Kasumi-1 (cell line): ENCODE measurements at regions not wholly inside any gene's neighbourhood (a gene's known extent, or its start where the extent isn't known, plus 50 kb on each side); places are given as distances from the start of the nearest gene placed in this dataset.
"Not testable (repeated sequence)": the region's sequence is repeated elsewhere in the genome, so short reads cannot be mapped to it uniquely, and the experiment has no call there.

ENCODE experiments used
- DNase-seq, 2 experiments: peaks; one replicate each; lab custom pipeline; 2025; lab: John Stamatoyannopoulos, UW

DNA sequence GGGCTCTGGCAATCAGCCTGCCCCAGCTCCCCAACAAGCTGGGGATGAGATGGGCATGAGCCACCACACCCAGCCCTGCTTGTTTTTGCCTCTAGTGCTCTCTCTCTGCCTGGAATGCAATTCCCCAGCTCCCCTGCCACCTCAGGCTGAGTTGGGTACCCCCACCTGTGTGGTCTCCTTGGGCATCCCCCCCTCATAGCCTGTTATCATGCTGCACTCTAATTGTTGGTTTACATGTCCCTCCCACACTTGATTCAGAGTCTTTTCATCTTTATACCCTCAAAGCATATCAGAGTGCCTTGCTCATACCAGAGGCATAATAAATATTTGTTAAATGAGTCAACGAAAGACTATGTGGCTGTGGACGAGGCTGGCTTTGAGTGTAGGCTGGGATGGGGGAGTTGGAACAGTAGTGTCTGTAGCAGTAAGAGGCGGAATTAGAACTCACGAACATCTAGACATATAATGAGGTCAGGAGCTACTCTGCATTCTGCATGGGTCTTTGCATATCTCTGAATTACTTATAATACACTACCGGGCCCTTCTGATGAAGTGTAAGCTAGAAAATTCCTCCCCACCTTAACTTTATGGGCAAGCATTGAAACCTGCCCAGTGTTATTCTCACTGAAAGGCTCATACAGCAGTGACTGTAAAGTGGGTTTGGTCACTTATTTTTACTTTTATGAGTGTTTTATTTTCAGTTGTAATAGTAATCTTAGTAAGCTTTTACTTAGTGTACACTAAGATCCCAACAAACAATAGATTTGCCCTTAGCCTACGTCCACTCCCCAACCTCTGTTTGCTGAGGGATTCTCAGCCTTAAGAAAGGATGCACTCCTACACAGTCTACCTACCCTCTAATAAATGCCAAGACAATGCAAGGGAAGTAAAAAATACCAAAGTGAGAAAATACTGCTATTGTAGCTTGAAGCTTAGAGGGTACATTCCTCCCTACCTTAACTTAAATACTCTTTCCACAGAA is 58.7 kb downstream of the EDN1 start:
- no peak for DNase-seq

DNA sequence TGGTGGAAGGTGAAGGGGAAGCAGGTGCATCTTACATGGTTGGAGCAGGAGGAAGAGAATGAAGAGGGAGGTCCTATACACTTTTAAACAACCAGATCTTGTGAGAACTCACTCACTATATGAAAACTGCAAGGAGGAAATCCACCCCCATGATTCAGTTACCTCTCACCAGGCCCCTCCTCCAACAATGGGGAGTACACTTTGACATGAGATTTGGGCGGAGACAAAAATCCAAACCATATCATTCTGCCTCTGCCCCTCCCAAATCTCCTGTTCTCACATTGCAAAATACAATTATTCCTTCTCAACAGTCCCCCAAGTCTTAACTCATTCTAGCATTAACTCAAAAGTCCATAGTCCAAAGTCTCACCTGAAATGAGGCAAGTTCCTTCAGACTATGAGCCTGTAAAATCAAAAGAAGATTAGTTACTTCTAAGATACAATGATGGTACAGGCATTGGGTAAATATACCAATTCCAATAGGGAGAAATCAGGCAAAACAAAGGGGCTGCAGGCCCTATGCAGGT is 60.5 kb downstream of the EDN1 start:
- DNase-seq, result no peak

GRCh38 chr6:12351672-12352071 is 61.5 kb downstream of the EDN1 start:
- no peak for DNase-seq

DNA sequence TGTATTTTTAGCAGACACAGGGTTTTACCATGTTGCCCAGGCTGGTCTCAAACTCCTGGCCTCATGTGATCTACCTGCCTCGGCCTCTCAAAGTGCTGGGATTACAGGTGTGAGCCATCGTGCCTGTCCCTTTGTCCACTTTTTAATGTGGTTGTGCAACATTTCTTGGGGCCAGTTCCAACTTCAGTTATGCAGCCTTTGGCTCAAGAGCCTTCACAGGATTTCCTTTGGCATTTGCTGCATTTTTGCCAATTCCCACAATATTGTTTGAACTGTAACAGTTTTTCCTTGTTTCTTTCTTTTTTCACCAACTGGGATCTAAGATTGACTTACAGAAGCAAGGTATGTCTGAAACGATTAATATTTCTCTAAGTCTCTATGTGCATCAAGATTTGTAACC is 63.6 kb downstream of the EDN1 start:
- DNase-seq, result no peak

DNA sequence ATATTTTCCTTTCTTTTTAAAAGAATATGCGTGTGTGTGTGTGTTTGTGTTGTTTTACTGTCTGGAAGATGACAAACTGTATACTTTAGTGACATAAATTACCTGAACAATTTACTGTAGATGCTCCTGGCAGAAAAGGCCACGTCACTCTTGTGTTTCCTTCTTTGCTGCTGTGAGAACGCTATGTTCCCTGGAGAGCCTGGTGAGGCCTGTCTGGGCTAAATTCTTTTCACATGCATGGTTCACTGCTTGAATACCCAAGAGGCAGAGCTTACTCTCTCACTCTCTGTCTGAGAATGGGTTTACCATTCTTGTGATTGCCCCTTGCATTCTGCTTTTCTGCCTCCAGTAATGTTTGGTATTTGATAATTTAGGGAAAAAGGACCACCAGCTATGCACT is 64.3 kb downstream of the EDN1 start:
- DNase-seq, result no peak

DNA sequence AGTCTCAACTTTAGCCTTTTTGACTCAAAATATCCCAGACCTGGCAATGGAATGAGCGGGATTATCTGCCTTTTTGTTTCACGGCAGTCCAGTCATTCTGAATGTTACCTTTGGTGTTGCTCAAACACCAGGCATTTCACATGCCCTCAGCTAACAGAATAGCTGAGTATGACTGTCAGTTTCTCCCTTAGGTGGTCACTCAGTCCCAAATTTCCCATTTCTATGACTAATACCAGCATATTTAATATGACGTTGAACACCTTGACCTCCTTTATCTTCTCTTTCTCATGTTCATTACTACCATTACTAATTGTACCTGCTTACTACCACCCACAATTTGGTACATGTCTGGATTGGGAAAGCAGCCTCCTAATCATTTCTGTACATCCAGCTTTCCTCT is 65.2 kb downstream of the EDN1 start:
- no peak for DNase-seq

DNA sequence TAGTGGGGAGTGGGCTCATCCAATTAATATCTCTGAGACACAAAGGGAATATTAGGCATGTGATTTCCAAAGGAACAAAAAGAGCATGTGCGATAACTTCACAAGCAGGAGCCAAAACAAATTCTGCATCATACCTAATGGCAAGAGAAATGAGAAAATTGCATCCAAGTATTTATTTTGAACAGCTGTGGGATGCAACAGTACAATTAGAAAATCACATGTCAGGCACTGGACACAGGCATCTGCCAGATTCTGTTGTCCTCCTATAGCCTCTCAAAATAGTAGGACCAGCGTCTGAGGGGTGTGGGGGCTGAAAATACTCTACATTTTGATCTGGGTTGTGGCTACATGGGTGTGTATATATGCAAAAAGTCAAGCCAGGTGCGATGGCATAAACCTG is 66.3 kb downstream of the EDN1 start:
- DNase-seq, result no peak

DNA sequence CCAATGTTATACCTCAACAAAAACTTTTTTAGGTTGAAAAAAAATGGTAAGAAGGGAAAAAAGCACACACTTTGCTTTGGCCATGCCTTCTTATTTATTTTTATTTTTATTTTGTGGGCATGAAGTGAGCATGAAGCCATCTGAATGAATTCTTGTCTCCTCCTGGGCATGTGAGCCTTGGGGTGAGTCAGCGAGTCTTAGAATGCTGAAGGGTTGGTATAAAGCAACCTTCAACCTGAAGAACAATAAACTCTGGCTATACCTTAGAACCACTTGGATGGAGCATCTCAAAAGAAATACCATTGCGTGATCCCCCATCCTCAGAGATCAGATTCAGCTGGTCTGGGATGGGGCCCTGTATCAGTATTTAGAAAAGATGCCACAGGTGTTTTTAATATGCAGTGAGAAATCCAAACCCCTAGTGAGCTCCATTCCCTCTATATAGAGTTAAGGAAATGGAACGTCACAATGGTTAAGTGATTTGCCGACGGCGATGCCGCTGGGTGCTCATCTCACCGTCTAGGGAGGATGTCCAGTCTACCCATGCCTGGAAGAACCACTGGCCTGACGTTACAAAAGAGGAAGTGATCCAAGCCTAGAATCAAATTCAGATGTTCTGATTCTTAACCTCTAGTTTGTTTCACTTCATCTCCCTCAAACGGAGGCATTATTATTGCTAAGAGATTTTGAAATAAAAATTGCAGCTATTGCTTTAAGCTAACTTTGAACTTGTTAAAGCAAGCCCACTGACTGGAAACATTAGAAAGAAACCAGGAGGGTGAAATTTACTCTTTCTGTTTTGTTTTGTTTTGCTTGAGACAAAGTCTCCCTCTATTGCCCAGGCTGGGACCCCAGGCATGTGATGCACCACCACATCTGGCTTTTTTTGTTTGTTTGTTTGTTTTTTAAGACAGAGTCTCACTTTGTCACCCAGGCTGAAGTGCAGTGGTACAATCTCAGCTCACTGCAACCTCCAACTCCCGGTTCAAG is 67.1 kb downstream of the EDN1 start:
- no peak for DNase-seq

DNA sequence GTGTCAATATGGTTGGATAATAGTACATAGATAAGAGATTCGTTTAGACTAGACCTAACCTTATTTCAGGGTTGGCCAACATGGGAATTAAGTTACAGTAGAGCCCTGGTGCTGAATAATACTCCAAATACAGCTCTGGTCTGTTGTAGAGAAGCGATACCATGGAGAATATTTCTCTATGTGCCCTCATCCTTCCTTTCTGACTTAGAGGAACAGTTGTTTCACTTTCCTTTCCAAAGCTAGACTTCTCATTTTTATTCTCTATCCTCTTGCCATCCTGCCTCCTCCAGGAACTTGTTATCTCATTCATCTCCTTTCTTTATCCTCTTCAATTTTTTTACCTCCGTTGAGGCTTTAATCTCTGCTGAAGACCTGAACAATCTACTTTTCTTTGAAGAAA is 68.9 kb downstream of the EDN1 start:
- no peak for DNase-seq

DNA sequence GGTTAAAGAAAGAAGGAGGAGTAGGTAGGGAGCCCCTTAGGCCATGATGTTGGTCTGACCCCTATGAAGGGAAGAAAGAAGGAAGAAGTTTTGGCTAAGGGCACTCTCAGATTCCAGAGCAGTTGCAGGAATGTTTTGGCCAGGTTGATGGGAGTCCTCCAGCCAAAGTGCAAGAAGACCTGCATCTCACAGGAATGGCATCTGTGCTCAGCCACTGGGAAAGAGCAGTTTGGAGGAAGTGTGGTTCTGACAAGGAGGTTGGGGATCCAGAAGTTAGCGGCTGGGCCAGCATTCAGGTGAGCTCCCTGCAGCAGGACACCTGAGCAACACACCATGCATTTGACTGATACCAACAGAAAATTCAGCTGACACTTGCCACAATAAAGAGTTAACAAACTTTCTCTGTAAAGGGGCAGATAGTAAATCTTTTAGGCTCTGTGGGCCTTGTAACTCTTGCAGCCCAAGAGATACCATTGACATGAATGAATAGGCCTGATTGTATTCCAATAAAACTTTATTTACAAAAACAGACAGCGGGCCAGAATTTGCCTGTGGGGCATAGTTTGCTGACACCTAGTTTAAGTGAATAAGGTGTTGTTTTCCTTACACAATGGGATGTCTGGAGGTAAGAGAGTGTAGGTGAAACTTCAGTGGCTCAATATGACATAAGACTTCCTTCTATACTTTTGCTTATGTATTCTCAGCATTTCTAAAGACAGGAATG is 71.0 kb downstream of the EDN1 start:
- DNase-seq, result no peak

GRCh38 chr6:12363277-12363650 is 73.1 kb downstream of the EDN1 start:
- not testable (repeated sequence) for DNase-seq

DNA sequence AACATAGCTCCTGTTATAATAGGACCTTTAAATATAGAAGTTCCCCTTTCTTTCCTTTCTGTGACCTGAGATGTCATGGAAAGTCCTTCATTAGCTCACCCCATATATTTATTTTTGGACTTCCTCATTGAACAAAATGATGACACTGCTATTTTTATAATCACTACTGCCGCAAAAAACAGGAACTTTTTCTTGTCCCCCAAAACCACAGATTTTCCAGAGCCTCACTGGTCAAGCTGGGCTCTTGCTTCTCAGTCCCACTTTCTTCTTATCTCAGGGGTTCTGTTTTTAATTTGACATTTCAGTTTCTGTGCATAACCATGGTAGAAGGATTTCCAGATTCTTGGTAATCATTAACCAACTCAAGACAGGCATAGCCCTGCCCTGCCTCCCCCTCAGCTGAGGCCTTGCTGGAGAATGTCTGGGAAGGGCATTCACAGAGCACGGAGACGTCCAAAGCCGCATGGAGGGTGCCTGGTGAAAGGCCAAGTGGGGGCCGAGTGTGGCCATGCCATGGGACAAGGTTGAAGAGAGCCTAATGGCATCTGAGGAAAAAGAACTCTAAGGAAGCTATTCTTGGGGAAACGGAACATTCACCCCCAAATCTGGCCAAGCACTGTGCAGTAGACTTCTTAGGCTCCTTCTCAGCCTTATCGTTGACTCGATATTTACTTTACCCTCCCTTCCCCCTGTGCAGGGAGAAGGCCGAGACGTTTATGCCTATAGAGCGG is 73.7 kb downstream of the EDN1 start:
- peak; percentile 80 to 83 for DNase-seq

DNA sequence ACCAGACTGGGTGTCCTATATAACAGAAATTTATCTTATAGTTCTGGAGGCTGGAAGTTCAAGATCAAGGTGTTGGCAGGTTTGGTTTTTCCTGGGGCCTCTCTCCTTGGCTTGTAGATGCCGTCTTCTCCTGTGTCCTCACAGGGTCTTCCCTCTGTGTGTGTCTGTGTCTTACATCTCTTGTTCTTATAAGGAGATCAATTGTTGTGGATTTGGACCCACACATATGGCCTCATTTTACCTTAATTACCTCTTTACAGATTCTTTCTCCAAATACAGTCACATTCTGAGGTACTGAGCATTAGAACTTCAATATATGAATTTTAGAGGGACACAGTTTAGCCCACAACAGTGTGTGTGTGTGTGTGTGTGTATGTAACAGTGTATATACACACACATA is 74.5 kb downstream of the EDN1 start:
- no peak for DNase-seq

GRCh38 chr6:12366731-12367130 is 76.6 kb downstream of the EDN1 start:
- DNase-seq, result no peak

- DNase-seq, result no peak
These were observed 77.3 kb downstream of the EDN1 start for GRCh38 chr6:12367412-12367811.

DNA sequence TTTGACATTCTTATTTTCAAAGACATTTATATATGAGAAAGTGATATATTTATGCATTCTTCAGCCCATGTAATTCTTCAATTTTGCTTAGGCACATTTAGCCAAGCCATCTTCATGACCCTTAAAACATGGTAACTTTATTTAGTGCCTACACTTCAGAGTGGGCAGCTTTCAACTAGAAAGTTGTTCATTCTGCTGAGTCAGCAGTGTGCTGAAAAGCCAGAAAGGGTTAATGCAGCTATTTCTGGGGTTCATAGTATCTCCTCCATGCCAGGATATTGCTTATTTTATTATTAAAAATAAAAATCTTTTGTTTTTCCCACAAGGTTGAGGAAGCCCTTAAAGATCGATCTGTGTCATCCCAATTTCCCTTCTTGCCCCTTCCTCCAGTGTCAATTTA is 79.2 kb downstream of the EDN1 start:
- no peak for DNase-seq

- no peak for DNase-seq
These were observed 79.7 kb downstream of the EDN1 start for GRCh38 chr6:12369781-12370262.

DNA sequence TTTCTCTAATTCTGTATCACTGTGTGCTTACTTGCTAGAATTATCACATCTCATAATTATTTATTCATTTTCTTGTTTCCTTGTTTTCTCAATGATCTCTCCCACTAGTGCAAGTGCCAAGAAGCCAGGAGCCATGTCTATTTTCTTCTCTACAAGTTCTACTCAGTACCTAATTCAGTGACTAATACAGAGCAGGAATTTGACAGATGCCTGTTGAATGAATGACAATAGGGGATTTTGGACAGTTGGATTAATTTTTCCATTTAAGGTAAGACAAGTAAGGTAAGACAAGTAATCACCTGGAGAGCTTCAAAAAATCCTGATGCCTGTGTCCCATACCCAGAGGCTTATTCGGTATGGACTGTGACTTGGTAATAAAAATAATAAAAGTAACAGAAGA is 81.0 kb downstream of the EDN1 start:
- DNase-seq, result no peak

- DNase-seq, result no peak
These were observed 81.5 kb downstream of the EDN1 start for GRCh38 chr6:12371641-12372146.

DNA sequence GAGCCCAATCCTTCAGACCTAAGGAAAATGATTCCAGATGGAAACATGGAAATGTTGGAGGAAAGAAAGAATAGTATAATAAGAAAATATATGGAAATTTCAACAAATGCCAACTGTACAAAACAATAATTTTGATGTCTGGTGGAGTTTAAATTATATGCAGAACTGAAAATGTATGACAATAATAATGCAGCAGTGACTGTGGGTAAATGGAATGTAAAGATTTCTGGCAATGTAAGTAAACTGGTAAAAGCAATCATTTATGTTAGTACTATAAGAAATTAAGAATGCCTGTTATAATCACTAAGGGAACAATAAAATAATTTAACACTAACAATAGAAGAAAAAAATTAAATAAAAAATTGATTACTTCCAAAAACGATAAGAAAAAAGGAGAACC is 89.0 kb downstream of the EDN1 start:
- no peak for DNase-seq

GRCh38 chr6:12381587-12381986 is 91.4 kb downstream of the EDN1 start:
- DNase-seq, result no peak
